Esophagus muscularis mucosa (tissue), 3 donors: ENCODE measurements at regions not wholly inside any gene's neighbourhood (a gene's known extent, or its start where the extent isn't known, plus 50 kb on each side); places are given as distances from the start of the nearest gene placed in this dataset.

Experiments
- POLR2A ChIP-seq: fragments of 450-650 bp; IDR thresholded peaks from one replicate; pipeline ENCODE4 v1.6.1; 2017; ENCODE audit warnings: antibody characterized with exemption, moderate library complexity, mild to moderate bottlenecking, low read depth
- POLR2AphosphoS5 ChIP-seq, 2 donors: sonication (generic); formaldehyde crosslinking; IDR thresholded peaks; one replicate each; pipeline ENCODE4 v1.6.1; 2017; ENCODE audit warnings: antibody characterized with exemption in 2 of 2
- TF ChIP-seq, protein P1 (sequence below), 3 experiments: fragments of 200-600 bp in 2 of 3; fragments of 450-650 bp in 1 of 3; sonication (generic) in 2 of 3; IDR thresholded peaks; one replicate each; pipeline ENCODE4 v1.5.1; 2017 to 2019; ENCODE audit warnings: antibody characterized with exemption in 3 of 3, mild to moderate bottlenecking in 2 of 3, moderate library complexity in 1 of 3

DNA sequence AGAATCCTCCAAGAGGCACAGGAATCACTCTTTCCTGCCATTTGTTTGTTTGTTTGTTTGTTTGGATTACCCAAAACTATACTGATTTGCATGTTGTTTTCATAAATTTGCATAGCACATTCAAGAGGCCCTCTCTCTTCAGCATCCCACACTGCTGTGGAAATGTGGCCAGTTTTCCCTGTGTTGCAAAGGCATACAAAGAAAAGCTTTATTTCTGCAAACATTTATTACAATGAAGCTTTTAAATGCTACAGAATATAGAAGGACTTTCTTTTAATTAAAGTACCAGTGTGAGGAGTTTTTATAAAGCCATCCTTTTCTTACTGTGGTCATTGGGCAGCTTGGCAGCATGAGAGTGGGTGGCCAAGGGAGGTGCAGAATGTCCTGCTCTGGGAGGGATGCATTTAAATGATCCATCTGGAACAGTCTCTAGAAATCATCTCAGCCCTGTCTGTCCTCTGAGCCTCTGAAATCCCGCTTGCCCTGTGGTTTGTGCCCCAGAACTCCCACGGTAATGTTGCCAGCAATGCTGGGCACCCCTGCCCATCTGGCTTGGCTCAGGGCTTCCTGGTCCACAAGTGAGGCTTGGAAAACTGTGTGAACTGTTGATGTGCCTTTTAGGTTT is 356.8 kb upstream of the KIF2A start:
- TF ChIP-seq, protein P1, sequence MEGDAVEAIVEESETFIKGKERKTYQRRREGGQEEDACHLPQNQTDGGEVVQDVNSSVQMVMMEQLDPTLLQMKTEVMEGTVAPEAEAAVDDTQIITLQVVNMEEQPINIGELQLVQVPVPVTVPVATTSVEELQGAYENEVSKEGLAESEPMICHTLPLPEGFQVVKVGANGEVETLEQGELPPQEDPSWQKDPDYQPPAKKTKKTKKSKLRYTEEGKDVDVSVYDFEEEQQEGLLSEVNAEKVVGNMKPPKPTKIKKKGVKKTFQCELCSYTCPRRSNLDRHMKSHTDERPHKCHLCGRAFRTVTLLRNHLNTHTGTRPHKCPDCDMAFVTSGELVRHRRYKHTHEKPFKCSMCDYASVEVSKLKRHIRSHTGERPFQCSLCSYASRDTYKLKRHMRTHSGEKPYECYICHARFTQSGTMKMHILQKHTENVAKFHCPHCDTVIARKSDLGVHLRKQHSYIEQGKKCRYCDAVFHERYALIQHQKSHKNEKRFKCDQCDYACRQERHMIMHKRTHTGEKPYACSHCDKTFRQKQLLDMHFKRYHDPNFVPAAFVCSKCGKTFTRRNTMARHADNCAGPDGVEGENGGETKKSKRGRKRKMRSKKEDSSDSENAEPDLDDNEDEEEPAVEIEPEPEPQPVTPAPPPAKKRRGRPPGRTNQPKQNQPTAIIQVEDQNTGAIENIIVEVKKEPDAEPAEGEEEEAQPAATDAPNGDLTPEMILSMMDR (IDR thresholded peaks at IDR 0.05), result no peak
- TF ChIP-seq POLR2A, result no peak
- TF ChIP-seq POLR2AphosphoS5 (IDR thresholded peaks at IDR 0.05), result no peak
